LNCaP clone FGC (cell line): ENCODE measurements at regions not wholly inside any gene's neighbourhood (a gene's known extent, or its start where the extent isn't known, plus 50 kb on each side); places are given as distances from the start of the nearest gene placed in this dataset.
A peak's percentile ranks its signal among the peaks of the same experiment; 100 is the strongest.
"Not testable (repeated sequence)": the region's sequence is repeated elsewhere in the genome, so short reads cannot be mapped to it uniquely, and the experiment has no call there.

ENCODE experiments used
- DNase-seq: peaks from one replicate; pipeline ENCODE4 v3.0.0-alpha.2; 2011; ENCODE audit warnings: low read depth
- H3K4me3 ChIP-seq: 2 replicates; pipeline ENCODE4 v1.5.1; 2011; ENCODE audit warnings: mild to moderate bottlenecking, low read depth, low read length, control low read depth
- CTCF ChIP-seq: IDR thresholded peaks from 2 replicates; pipeline ENCODE4 v1.5.1; 2012; ENCODE audit warnings: mild to moderate bottlenecking; ENCODE audit not compliant: control insufficient read depth, insufficient read depth; ENCODE audit errors: extremely low read depth

GRCh38 chr7:23931633-23932032, 221.6 kb downstream of the STK31 start:
- no peak overlapping the region for H3K4me3 ChIP-seq
- DNase-seq = no peak
- TF ChIP-seq CTCF = no peak

- TF ChIP-seq CTCF = no peak
- H3K4me3 ChIP-seq = no peak overlapping the region
- no peak for DNase-seq
Observed at GRCh38 chr7:23938215-23938614, 228.2 kb downstream of the STK31 start.

GRCh38 chr7:23938937-23939552, 229.0 kb downstream of the STK31 start:
- peak; percentile 44 for DNase-seq
- H3K4me3 ChIP-seq = no peak overlapping the region
- TF ChIP-seq CTCF = peak; percentile 86

GRCh38 chr7:23939747-23940146, 229.7 kb downstream of the STK31 start:
- H3K4me3 ChIP-seq, DNase-seq: not testable (repeated sequence)

GRCh38 chr7:23941551-23941950, 231.5 kb downstream of the STK31 start:
- no peak for TF ChIP-seq CTCF
- DNase-seq = no peak
- no peak overlapping the region for H3K4me3 ChIP-seq

- no peak for TF ChIP-seq CTCF
- H3K4me3 ChIP-seq = no peak overlapping the region
- DNase-seq = no peak
Observed at GRCh38 chr7:23942032-23942431, 232.0 kb downstream of the STK31 start.

GRCh38 chr7:23944131-23944530, 234.1 kb downstream of the STK31 start:
- H3K4me3 ChIP-seq = no peak overlapping the region
- no peak for TF ChIP-seq CTCF
- no peak for DNase-seq
